ENCODE measurements at regions not wholly inside any gene's neighbourhood (a gene's known extent, or its start where the extent isn't known, plus 50 kb on each side); places are given as distances from the start of the nearest gene placed in this dataset.
"Not testable (repeated sequence)": the region's sequence is repeated elsewhere in the genome, so short reads cannot be mapped to it uniquely, and the experiment has no call there.

GRCh38 chr13:62473944-62474237 lies 1058.2 kb upstream of the PCDH20 start:
- CTCF ChIA-PET, result no interaction called here
- no peak for DNase-seq (ENCODE audit: low read depth, low spot score)
- H3K4me3 ChIP-seq (ENCODE audit: low read depth, low read length), result no peak overlapping the region
- TF ChIP-seq, protein P1, sequence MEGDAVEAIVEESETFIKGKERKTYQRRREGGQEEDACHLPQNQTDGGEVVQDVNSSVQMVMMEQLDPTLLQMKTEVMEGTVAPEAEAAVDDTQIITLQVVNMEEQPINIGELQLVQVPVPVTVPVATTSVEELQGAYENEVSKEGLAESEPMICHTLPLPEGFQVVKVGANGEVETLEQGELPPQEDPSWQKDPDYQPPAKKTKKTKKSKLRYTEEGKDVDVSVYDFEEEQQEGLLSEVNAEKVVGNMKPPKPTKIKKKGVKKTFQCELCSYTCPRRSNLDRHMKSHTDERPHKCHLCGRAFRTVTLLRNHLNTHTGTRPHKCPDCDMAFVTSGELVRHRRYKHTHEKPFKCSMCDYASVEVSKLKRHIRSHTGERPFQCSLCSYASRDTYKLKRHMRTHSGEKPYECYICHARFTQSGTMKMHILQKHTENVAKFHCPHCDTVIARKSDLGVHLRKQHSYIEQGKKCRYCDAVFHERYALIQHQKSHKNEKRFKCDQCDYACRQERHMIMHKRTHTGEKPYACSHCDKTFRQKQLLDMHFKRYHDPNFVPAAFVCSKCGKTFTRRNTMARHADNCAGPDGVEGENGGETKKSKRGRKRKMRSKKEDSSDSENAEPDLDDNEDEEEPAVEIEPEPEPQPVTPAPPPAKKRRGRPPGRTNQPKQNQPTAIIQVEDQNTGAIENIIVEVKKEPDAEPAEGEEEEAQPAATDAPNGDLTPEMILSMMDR (IDR thresholded peaks at IDR 0.05; ENCODE audit: insufficient read depth, low read length, missing control alignments), result no peak
- POLR2A ChIA-PET, result no interaction called here

DNA sequence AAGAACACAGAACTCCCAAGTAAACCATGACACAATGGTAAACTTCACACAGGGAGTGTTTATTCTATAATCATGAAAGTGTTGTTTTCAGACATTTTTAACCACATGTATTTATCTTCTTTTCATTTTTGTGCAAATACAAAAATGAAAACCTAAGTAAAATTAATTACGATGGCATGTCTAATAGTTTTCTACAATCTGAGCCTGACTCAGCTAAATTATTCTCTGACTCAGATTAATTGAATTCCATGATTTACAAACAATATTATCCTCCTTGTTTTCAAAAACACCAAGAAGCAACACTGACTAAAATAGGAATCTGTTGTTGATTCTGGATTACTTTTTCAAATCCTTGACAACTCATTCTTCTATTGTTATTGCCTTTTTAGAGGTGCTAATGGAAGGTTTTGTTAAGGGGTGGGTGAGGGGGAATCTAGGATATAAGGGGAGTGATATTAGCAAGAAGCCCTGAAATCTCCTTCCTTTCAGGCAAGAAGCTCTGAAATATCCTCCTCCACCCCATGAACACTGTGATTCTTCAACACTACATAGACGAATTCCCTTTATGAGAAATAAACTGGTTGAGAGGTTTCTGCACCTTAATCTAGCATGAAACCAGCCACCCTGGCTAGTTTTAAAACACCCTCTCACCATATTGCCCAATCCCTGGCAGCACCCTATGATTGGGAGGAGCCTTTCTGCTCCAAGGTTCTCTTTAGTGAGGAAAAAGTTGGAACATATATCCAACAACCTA lies 1057.7 kb upstream of the PCDH20 start:
- CTCF ChIA-PET, result no interaction called here
- H3K4me3 ChIP-seq (ENCODE audit: low read depth, low read length), result no peak overlapping the region
- TF ChIP-seq, protein P1 (IDR thresholded peaks at IDR 0.05; ENCODE audit: insufficient read depth, low read length, missing control alignments), result no peak
- no peak for DNase-seq (ENCODE audit: low read depth, low spot score)
- POLR2A ChIA-PET, result no interaction called here

GRCh38 chr13:62453761-62454160 lies 1038.1 kb upstream of the PCDH20 start:
- no peak for DNase-seq (ENCODE audit: low read depth, low spot score)
- TF ChIP-seq, protein P1 (IDR thresholded peaks at IDR 0.05; ENCODE audit: insufficient read depth, low read length, missing control alignments), result no peak
- CTCF ChIA-PET, result no interaction called here
- H3K4me3 ChIP-seq (ENCODE audit: low read depth, low read length), result no peak overlapping the region
- POLR2A ChIA-PET, result no interaction called here

DNA sequence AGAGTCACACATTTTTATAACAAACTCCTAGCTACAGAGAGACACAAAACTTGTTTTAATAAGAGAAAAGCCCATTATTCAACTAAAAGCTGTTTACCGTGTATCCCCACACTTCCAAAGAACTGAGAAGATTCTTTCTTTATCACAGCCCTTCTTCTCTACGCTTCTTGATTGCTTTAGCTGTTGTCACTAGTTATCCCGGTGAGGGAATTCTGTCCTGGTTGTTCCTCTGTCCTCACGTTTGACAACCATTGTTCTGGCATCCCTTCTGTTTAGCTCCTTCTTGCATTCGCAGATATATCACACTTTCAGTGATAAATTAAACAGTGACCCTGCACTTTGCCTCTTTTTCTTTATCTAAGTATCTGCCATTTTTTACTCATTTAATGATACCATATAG lies 1035.1 kb upstream of the PCDH20 start:
- no peak for DNase-seq (ENCODE audit: low read depth, low spot score)
- CTCF ChIA-PET, result no interaction called here
- TF ChIP-seq, protein P1 (IDR thresholded peaks at IDR 0.05; ENCODE audit: insufficient read depth, low read length, missing control alignments), result no peak
- no peak overlapping the region for H3K4me3 ChIP-seq (ENCODE audit: low read depth, low read length)
- POLR2A ChIA-PET, result no interaction called here

GRCh38 chr13:62447771-62448382 lies 1032.2 kb upstream of the PCDH20 start:
- H3K4me3 ChIP-seq (ENCODE audit: low read depth, low read length); DNase-seq (ENCODE audit: low read depth, low spot score); CTCF ChIA-PET; POLR2A ChIA-PET: not testable (repeated sequence)

DNA sequence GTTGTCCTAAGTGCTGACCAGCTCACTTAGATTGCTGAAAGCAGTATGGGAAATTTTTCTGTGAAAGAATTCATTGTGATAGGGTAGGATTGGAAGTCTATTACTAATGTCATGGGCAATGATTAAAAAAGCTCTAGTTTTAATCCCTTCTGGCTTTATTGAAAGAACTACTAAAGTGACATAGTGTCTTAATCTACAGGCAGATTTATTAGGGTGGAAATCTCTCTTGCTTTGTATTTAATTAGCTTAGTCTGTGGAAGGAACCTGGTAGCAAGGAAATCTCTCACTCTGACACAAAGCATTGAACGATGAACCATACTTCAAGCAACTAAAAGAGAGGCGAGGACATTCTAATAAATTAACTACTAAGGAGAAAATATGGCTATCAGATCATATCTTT lies 1029.2 kb upstream of the PCDH20 start:
- no peak overlapping the region for H3K4me3 ChIP-seq (ENCODE audit: low read depth, low read length)
- TF ChIP-seq, protein P1 (IDR thresholded peaks at IDR 0.05; ENCODE audit: insufficient read depth, low read length, missing control alignments), result no peak
- CTCF ChIA-PET, result no interaction called here
- no peak for DNase-seq (ENCODE audit: low read depth, low spot score)
- POLR2A ChIA-PET, result no interaction called here

DNA sequence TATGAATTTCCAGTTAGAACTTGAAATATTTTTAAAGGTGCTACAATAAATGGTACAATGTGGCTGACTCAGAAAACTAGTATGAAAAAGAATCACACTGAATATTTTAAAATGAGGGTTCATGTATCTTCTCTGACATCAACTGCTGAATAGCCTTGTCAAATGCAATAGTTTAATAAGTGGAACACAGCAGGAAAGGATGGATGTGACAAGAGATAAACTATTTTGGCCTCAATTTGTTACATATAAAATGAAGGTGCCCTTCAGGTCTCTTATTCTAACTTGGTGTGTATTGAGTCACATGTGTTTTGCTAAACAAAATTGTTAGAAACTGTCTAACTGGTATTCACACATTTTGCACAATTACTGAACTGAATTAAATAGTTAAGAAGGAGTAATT lies 1018.4 kb upstream of the PCDH20 start:
- ChIA-PET CTCF (no interaction called here), POLR2A (no interaction called here)
- DNase-seq (ENCODE audit: low read depth, low spot score), result no peak
- no peak overlapping the region for H3K4me3 ChIP-seq (ENCODE audit: low read depth, low read length)
- TF ChIP-seq, protein P1 (IDR thresholded peaks at IDR 0.05; ENCODE audit: insufficient read depth, low read length, missing control alignments), result no peak
